ENCODE measurements at regions not wholly inside any gene's neighbourhood (a gene's known extent, or its start where the extent isn't known, plus 50 kb on each side); places are given as distances from the start of the nearest gene placed in this dataset.

DNA sequence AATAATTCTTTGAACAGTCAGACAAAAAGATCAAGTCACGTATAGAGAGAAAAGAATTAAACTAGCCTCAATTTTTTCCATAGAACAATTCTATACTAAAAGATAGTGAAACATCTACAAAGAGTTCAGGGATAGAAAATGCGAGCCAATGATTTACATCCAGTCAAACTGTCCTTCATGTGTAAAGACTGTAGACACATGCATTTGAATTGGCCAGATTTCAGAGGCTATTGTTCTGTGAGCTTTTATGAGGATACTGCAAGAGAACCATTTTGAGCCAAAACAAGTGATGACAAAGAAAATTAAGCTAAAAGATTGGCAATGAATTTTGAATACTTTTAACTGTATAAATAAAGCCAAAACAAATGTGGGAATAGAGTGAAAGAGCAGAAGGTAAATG, 1230.3 kb downstream of the RPA4 start:
- TF ChIP-seq, protein P1, sequence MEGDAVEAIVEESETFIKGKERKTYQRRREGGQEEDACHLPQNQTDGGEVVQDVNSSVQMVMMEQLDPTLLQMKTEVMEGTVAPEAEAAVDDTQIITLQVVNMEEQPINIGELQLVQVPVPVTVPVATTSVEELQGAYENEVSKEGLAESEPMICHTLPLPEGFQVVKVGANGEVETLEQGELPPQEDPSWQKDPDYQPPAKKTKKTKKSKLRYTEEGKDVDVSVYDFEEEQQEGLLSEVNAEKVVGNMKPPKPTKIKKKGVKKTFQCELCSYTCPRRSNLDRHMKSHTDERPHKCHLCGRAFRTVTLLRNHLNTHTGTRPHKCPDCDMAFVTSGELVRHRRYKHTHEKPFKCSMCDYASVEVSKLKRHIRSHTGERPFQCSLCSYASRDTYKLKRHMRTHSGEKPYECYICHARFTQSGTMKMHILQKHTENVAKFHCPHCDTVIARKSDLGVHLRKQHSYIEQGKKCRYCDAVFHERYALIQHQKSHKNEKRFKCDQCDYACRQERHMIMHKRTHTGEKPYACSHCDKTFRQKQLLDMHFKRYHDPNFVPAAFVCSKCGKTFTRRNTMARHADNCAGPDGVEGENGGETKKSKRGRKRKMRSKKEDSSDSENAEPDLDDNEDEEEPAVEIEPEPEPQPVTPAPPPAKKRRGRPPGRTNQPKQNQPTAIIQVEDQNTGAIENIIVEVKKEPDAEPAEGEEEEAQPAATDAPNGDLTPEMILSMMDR (IDR thresholded peaks at IDR 0.05): no peak
- TF ChIP-seq EP300 (IDR thresholded peaks at IDR 0.05): no peak

Measured in esophagus muscularis mucosa (tissue), 3 donors.